Fibroblast of lung (primary cell): ENCODE measurements at regions not wholly inside any gene's neighbourhood (a gene's known extent, or its start where the extent isn't known, plus 50 kb on each side); places are given as distances from the start of the nearest gene placed in this dataset.

ENCODE experiments used
- EZH2 ChIP-seq: IDR thresholded peaks from 2 replicates; pipeline ENCODE4 v1.5.1; 2012; ENCODE audit warnings: low read length, control low read depth, mild to moderate bottlenecking; ENCODE audit errors: missing control alignments
- TF ChIP-seq, protein P1 (sequence below), 2 donors: IDR thresholded peaks in 1 of 2; conservative IDR thresholded peaks in 1 of 2; 1 replicate in 1 of 2; 2 replicates in 1 of 2; pipeline ENCODE4 v1.5.1; 2011 to 2012; ENCODE audit warnings: low read length in 2 of 2, control low read depth in 1 of 2, inconsistent platforms in 1 of 2, low read depth in 1 of 2, mild to moderate bottlenecking in 1 of 2

DNA sequence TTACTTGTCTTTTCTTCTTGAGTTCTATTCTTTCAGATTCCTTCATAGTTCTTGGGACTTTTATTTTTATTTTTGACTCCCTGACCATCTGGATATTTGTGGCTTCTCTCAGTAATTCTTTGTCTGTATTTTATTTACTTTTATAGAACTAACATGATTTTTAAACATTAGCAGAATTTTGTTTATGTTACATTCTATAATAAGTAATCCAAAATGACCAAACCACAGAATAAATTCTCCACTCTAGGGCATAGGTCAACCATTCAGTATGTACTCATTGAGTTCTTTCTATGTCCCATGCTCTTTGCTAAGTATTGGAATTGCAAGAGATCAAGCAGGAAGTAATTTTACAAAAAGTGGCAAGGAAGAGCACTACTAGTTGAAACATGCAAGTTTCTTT lies 969.0 kb downstream of the TTLL7 start:
- TF ChIP-seq, protein P1, sequence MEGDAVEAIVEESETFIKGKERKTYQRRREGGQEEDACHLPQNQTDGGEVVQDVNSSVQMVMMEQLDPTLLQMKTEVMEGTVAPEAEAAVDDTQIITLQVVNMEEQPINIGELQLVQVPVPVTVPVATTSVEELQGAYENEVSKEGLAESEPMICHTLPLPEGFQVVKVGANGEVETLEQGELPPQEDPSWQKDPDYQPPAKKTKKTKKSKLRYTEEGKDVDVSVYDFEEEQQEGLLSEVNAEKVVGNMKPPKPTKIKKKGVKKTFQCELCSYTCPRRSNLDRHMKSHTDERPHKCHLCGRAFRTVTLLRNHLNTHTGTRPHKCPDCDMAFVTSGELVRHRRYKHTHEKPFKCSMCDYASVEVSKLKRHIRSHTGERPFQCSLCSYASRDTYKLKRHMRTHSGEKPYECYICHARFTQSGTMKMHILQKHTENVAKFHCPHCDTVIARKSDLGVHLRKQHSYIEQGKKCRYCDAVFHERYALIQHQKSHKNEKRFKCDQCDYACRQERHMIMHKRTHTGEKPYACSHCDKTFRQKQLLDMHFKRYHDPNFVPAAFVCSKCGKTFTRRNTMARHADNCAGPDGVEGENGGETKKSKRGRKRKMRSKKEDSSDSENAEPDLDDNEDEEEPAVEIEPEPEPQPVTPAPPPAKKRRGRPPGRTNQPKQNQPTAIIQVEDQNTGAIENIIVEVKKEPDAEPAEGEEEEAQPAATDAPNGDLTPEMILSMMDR (conservative IDR thresholded peaks at IDR 0.05 in 1 of 2, IDR thresholded peaks at IDR 0.05 in 1 of 2; ENCODE audit: low read depth in 1 of 2, low read length in 2 of 2) = no peak
- TF ChIP-seq EZH2 = no peak
